NCI-H524 (cell line): ENCODE measurements at regions not wholly inside any gene's neighbourhood (a gene's known extent, or its start where the extent isn't known, plus 50 kb on each side); places are given as distances from the start of the nearest gene placed in this dataset.
"Not testable (repeated sequence)": the region's sequence is repeated elsewhere in the genome, so short reads cannot be mapped to it uniquely, and the experiment has no call there.

Source experiments
- DNase-seq, 2 experiments: peaks; one replicate each; lab custom pipeline; 2025; lab: John Stamatoyannopoulos, UW

- DNase-seq: no peak
Measured at GRCh38 chr5:158202801-158203200, 343.9 kb upstream of the CLINT1 start.

- DNase-seq: no peak
Measured at GRCh38 chr5:158200619-158201018, 341.7 kb upstream of the CLINT1 start.

GRCh38 chr5:158198636-158199035 lies 339.7 kb upstream of the CLINT1 start:
- no peak for DNase-seq

- no peak for DNase-seq
Measured at GRCh38 chr5:158195416-158196210, 336.7 kb upstream of the CLINT1 start.

- no peak for DNase-seq
Measured at GRCh38 chr5:158194561-158194976, 335.6 kb upstream of the CLINT1 start.

- DNase-seq: not testable (repeated sequence)
Measured at GRCh38 chr5:158193395-158193794, 334.4 kb upstream of the CLINT1 start.

GRCh38 chr5:158180407-158180806 lies 321.5 kb upstream of the CLINT1 start:
- no peak for DNase-seq

GRCh38 chr5:158179271-158179670 lies 320.3 kb upstream of the CLINT1 start:
- no peak for DNase-seq

GRCh38 chr5:158178535-158178934 lies 319.6 kb upstream of the CLINT1 start:
- DNase-seq: no peak

- no peak for DNase-seq
Measured at GRCh38 chr5:158177146-158177545, 318.2 kb upstream of the CLINT1 start.

- DNase-seq: no peak
Measured at GRCh38 chr5:158175934-158176481, 317.1 kb upstream of the CLINT1 start.

GRCh38 chr5:158174918-158175851 lies 316.2 kb upstream of the CLINT1 start:
- peak; percentile 54 to 80 for DNase-seq

GRCh38 chr5:158174026-158174425 lies 315.1 kb upstream of the CLINT1 start:
- no peak for DNase-seq

GRCh38 chr5:158172005-158172404 lies 313.1 kb upstream of the CLINT1 start:
- no peak for DNase-seq

GRCh38 chr5:158170534-158170933 lies 311.6 kb upstream of the CLINT1 start:
- no peak for DNase-seq

GRCh38 chr5:158170060-158170459 lies 311.1 kb upstream of the CLINT1 start:
- no peak for DNase-seq

- DNase-seq: no peak
Measured at GRCh38 chr5:158166424-158166823, 307.5 kb upstream of the CLINT1 start.

GRCh38 chr5:158165647-158166046 lies 306.7 kb upstream of the CLINT1 start:
- DNase-seq: no peak

GRCh38 chr5:158164296-158165047 lies 305.5 kb upstream of the CLINT1 start:
- no peak for DNase-seq

- peak in 1 of 2 experiments; percentile 50 for DNase-seq
Measured at GRCh38 chr5:158163451-158164295, 304.7 kb upstream of the CLINT1 start.

GRCh38 chr5:158162479-158163034 lies 303.6 kb upstream of the CLINT1 start:
- DNase-seq: no peak
